ENCODE measurements at regions not wholly inside any gene's neighbourhood (a gene's known extent, or its start where the extent isn't known, plus 50 kb on each side); places are given as distances from the start of the nearest gene placed in this dataset.

GRCh38 chr4:132860976-132861375 lies 288.1 kb upstream of the PCDH10 start:
- no peak for DNase-seq

- no peak for DNase-seq
Measured at GRCh38 chr4:132863619-132864018, 285.5 kb upstream of the PCDH10 start.

DNA sequence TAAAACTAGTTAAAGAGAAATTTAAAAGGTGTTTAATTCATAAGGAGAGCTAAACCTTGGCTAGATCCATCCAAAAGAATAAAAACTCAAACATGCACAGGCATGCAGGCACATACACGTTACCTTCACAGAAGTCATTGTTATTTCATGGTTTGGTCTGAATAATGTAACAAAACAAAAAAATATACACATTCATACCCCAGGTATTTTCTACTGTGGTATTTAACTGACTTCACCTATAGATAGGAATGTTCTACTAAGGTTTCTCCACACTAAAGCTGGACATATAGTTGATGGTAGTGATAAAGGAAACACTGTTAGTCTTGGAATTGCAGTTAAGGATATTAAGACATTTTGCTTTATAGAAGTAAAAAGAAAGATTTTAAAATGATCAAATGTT lies 283.6 kb upstream of the PCDH10 start:
- DNase-seq = no peak

DNA sequence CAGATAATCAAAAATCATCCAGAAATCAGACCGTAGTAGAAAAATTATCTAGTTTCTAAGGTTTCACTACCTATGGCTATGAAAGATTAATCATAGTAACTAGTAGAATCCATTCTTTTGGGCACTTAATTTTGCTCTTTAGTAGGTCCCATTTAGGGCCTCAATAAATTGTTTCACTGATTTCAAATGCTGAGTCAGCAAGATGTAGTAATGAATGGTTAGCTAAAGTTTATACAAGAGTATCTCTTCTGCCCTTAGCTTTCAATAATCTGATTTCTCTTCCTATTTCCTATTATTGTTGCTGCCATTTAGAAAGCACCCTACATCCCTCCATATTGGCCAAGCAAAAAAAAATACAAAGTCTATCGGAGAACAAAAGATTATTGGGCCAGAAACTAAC lies 283.2 kb upstream of the PCDH10 start:
- DNase-seq = no peak

- DNase-seq = no peak
Measured at GRCh38 chr4:132866616-132867015, 282.5 kb upstream of the PCDH10 start.

GRCh38 chr4:132893787-132894186 lies 255.3 kb upstream of the PCDH10 start:
- no peak for DNase-seq

GRCh38 chr4:132901224-132901623 lies 247.9 kb upstream of the PCDH10 start:
- DNase-seq = no peak

DNA sequence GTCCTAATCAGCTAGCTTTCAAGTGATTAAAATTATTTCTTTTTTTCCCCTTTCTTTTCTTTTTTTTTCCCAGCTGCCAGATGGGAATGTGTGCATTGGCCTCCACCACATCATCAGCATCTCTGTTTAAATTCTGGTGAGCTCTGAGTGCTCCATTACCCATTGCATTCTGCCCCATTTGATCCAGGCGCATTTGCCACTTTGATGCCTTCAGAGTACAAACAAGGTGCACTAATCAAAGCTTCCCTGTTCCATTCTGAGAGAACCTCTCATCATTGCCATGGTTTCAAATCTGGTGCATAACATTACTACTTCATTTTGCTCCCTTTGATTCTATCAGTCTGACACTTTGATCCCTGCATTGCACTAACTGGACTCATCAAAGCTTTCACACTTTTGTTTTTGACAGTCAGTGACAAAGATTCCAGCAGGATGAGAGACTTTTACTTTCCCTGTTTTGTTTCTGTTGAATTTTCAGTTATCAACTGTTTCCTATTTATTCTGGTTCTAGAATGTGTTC lies 238.8 kb upstream of the PCDH10 start:
- DNase-seq = no peak

- DNase-seq = no peak
Measured at GRCh38 chr4:132918096-132918495, 231.0 kb upstream of the PCDH10 start.

GRCh38 chr4:132923516-132923915 lies 225.6 kb upstream of the PCDH10 start:
- DNase-seq = no peak

DNA sequence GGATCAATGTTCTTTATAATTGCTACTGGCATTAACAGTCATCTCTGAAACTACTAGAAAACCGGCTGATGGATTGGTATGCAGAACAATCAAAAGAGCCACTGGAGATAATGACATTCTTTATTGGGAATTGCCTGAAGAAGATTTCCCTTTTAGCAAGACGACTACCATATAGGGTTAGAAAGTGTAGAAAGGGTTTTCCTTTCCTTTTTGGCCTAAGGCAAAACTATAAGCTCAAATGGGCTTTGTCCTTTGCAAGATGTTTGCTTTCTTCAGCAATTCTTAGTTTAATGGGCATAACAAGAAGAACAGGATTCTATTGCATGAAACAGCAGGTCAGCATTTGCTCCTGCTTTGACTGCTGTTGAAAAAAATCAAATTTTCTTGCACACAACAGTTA lies 214.2 kb upstream of the PCDH10 start:
- no peak for DNase-seq

DNA sequence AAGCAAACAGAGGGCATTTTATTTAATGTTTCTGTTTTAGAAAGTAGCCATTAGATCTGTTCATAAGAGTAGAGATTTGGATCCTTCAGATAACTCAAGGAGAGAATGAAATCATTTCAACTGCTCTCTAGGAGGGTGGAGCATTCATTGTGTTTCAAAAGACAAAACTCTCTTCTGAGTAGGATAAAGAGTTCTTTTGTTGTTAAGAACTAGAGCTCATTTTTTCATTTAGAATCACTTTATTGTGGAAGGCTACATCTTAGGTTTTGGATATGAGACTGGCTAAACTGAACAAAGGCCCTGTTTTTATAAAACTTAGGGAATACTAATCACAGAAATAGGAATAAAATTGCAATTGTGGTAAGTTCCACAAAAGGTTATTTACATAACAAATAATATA lies 193.9 kb upstream of the PCDH10 start:
- no peak for DNase-seq

- no peak for DNase-seq
Measured at GRCh38 chr4:132956962-132957361, 192.1 kb upstream of the PCDH10 start.

DNA sequence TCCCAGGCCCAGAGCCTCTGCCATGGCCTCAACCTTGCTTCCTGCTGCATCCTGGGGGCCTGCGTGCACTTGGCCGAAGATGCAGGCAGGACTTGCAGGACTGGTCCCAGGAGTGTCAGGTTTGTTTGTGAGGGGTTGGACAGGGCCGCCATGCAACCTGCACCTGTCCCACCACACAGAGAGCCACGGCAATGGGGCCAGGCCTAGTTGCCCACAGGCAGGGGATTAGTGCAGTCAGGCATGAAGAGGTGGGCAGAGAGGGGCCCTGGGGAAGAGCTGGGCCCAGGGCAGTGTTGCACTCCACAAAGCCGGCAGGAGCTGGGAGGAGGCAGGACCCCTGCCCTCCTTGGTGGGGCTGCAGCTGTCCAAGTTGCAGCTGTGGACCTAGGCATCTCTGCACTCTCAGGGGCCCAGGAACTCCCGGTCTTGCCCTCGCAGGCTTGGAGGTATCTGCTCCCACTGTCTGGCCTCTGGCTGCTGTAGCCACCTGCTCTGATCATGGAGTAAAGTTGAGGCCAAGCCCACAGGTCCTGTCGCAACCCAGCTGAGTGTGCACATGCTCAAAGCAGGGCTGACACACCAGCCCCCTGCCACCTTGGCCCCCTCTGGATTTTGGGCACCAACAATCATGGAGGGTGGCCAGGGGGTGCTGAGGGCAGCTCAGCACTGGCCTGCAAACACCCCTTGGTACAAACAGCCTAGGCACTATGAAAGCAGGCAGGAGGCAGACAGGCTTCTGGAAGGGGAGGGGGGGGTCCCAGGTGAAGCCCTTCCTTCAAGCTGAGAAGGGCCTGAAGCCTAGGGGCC lies 190.4 kb upstream of the PCDH10 start:
- DNase-seq = no peak

DNA sequence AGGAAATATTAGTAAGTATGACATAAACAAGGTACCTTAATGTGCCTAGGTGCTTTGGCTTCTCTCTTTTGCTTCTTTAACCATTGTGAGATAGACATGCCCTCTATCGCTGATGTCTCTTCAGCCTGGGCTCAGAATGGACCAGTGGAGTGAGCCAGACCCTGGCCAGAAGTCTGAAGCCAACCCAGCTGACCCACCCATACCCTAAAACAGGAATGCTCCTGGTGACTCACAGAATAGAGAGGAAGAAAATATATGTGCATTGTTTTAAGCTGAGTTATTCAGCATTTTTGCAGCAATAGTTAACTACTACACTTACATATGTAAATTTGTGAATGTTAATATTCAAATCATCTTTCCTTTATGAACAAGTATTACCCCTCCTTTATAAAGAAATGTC lies 167.5 kb upstream of the PCDH10 start:
- DNase-seq = no peak

GRCh38 chr4:132982151-132982550 lies 166.9 kb upstream of the PCDH10 start:
- DNase-seq = peak; percentile 8

DNA sequence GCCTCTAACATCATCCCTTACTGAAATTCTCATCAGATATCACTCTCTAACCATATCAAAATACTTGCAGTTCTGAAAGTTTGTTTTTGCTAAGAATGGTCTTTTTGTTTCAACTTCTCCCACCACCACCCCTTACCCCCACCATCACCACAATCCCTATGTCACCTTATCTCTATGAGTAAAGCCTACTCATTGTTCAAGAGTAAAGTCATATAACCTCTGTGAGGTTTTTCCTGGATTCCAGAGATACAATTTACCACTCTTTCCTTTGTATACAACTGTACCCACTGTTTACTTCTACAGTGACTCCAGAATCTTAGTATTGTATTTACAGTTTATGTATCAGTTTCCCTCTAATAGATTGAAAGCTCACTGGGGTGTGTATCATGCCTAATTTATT lies 158.0 kb upstream of the PCDH10 start:
- no peak for DNase-seq

DNA sequence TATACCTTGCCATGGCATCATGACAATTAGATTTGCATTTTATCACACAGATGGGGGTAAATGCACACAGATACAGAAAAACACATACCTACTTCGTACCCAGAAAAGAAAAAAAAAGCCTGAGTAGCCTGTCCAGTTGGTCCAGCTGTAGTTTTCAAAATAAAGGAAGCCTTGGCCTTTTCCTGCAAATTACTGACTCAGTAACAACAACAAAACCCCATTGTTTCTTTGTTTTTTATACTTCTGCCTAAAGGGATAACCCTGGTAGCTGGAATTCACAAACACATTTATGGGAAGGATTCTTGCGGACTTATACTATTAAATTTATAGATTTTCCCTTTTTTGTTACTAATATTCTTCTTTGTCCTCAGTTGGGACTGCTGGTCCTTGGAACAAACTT lies 156.4 kb upstream of the PCDH10 start:
- DNase-seq = no peak

DNA sequence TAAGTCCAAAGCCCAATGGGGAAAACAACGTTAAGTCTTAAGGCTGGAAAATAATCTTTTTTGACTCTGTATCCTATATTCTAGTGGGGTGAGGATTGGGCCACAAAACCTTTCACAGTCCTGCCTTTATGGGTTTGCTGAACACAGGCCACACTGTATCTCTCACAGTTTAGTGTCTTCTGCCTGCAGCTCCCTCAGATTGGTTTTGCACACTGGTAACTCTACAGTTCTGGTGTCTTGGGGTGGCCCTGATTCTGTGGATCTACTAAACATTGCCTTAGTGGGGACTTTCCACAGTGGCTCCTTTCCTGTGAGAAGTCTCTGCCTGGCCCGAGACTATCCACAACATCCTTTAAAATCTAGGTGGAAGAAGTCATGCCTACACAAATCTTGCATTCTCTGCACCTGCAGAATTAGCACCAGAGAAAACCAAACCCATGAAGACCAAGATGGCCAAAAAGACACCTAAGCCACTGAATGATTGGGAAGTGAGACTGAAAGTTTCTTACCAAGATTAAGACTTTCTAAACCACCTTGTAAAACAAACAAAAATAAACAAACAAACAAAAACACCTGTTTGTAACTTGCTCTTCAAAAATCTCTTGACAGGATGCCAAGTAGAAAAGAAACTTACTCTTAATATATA lies 150.4 kb upstream of the PCDH10 start:
- no peak for DNase-seq

DNA sequence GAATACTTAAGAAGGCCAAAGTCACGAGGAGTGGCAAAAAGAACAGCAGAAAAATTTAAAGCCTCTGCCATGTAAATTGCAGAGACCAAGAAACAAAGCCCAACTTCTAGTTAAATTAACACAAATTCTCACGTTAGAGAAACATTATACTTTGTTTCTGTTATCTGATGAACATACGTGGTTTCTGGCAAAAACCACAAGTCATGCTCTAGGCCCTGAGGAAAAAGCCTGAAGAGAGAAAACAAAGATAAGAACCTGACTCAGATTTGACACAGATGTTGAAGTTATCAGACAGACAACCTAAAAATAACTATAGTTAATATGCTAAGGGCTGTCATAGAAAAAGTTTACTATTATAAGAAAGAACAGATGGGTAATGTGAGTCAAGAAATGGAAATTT lies 149.1 kb upstream of the PCDH10 start:
- no peak for DNase-seq

GRCh38 chr4:133003169-133003568 lies 145.9 kb upstream of the PCDH10 start:
- no peak for DNase-seq

DNA sequence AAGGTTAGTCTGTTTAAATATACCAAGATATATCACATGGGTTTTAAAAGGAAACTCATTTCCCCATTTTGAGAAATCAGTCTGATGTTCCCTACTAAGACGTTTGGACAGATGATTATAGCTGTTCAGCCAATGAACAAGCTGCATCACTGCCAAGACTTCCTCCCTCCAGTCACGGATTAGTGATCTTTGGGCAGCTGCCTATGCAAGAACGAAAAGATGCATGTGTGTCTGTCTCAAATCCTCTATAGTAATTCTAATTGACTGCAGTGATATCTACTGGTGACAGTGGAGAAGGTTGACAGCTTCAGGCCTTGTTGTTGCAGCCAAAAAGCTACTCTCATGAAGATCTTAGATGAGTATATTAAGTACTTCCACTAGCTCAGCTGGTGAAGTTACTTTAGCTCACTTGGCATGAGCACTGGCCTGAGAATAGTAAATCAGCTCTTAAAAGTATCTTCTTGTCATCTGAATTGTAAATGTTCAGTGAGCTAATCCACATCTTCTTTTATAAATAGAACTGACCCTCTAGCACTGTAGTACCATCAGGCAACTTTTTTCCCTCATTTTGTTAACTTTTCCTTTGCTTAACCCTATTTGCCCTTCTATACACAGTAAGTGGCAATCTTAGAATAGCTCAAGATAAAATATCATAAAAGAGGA lies 134.5 kb upstream of the PCDH10 start:
- no peak for DNase-seq

DNA sequence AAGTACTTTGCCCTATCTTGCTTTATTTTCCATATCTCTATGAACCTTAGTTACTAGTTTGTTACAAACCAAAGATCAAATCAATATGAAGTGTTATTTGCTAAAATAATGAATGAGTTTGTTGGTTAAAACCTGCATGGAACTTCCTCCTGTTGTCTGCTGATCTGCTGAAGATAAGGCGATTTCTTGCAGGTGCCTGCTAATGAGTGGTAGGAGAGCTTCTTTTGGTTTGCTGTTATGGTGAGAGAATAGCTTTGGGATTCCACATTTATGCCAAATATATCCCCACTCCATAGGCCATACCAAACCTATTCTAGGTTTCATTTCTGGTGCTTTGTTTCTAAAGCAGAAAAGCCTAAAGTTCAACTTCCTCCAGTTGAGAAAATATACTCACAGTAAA lies 103.8 kb upstream of the PCDH10 start:
- no peak for DNase-seq
